HepG2 (cell line): ENCODE measurements at regions not wholly inside any gene's neighbourhood (a gene's known extent, or its start where the extent isn't known, plus 50 kb on each side); places are given as distances from the start of the nearest gene placed in this dataset.

ENCODE experiments used
- ATAC-seq: fragments of 200-7000 bp; cut with Tn5 transposase; 3 replicates; pipeline ENCODE4 v1.9.1; 2020; ENCODE audit warnings: mild to moderate bottlenecking, moderate library complexity
- BruUV-seq: library from RNA; stranded (reverse); fragments of 400-500 nt; replicated peaks from 2 replicates; lab custom pipeline; 2021; lab: Mats Ljungman, UMichigan
- CTCF ChIA-PET: fragments of 300-600 bp; formaldehyde crosslinking; extraction: SDS; loops from one replicate; lab custom pipeline; 2021; ENCODE audit warnings: low total read pairs, inconsistent platforms, low intra/inter-chr PET ratio; lab: Yijun Ruan, JAX
- POLR2A ChIA-PET: fragments of 350-600 bp; sonication (Branson Sonifier 250); formaldehyde crosslinking; loops from one replicate; lab custom pipeline; 2020; ENCODE audit warnings: antibody characterized with exemption, inconsistent platforms; lab: Yijun Ruan, JAX
- DNase-seq: peaks from one replicate; pipeline ENCODE4 v3.0.0-alpha.2; 2015; ENCODE audit warnings: low spot score
- FAIRE-seq: peaks from 3 replicates; lab custom pipeline; 2011; peaks lifted over from hg19 to GRCh38; lab: Jason Lieb, UNC
- H2AFZ ChIP-seq: one replicate; pipeline ENCODE4 v1.6.1; 2011; ENCODE audit warnings: low read length, inconsistent platforms
- H3K27ac ChIP-seq: fragments of 300-600 bp; 3 replicates; pipeline ENCODE4 v1.8.0; 2011; ENCODE audit warnings: mixed run types, mild to moderate bottlenecking, mixed read lengths, low read length, inconsistent platforms; ENCODE audit not compliant: insufficient read depth; ENCODE audit errors: extremely low read length
- H3K27me3 ChIP-seq, 2 experiments: fragments of 200-600 bp in 1 of 2; 2 replicates in 1 of 2; 3 replicates in 1 of 2; pipeline versions ENCODE4 v1.6.0 to v1.8.0; 2011; ENCODE audit warnings: low read length in 2 of 2, mild to moderate bottlenecking in 2 of 2, moderate library complexity in 2 of 2, inconsistent platforms in 1 of 2; ENCODE audit not compliant: insufficient read depth in 2 of 2, control insufficient read depth in 1 of 2
- H3K36me3 ChIP-seq, 2 experiments: fragments of 200-600 bp in 1 of 2; replicated peaks in 1 of 2; 2 replicates in 1 of 2; 3 replicates in 1 of 2; pipeline versions ENCODE4 v1.5.1 to v1.8.0; 2011; ENCODE audit warnings: low read length in 2 of 2, inconsistent platforms in 1 of 2; ENCODE audit not compliant: insufficient read depth in 2 of 2, control insufficient read depth in 1 of 2
- H3K4me1 ChIP-seq: 2 replicates; pipeline ENCODE4 v1.5.1; 2012; ENCODE audit warnings: low read length, inconsistent platforms; ENCODE audit not compliant: insufficient read depth
- H3K4me2 ChIP-seq: 2 replicates; pipeline ENCODE4 v1.6.0; 2011; ENCODE audit warnings: low read depth, low read length, inconsistent platforms
- H3K4me3 ChIP-seq, 3 experiments: fragments of 200-600 bp in 1 of 3; sonication (generic), shearing (Covaris generic) in 1 of 3; replicated peaks in 1 of 3; 2 replicates each; pipeline ENCODE4 v1.5.1; 2011 to 2016; ENCODE audit warnings: low read length in 3 of 3, inconsistent platforms in 2 of 3, low read depth in 2 of 3, mild to moderate bottlenecking in 2 of 3, control low read depth in 1 of 3, mixed read lengths in 1 of 3; ENCODE audit not compliant: insufficient read depth in 1 of 3
- H3K79me2 ChIP-seq: one replicate; pipeline ENCODE4 v1.6.1; 2011; ENCODE audit warnings: low read length, inconsistent platforms; ENCODE audit not compliant: insufficient read depth
- H3K9ac ChIP-seq: 2 replicates; pipeline ENCODE4 v1.6.0; 2011; ENCODE audit warnings: mild to moderate bottlenecking, low read depth, low read length, inconsistent platforms; ENCODE audit not compliant: insufficient read depth
- H3K9me3 ChIP-seq: 2 replicates; pipeline ENCODE4 v1.5.1; 2012; ENCODE audit warnings: mild to moderate bottlenecking, low read length
- H4K20me1 ChIP-seq: 2 replicates; pipeline ENCODE4 v1.6.0; 2011; ENCODE audit warnings: inconsistent platforms, mild to moderate bottlenecking, low read length, moderate library complexity; ENCODE audit not compliant: insufficient read depth
- CEBPB ChIP-seq: IDR thresholded peaks from 2 replicates; pipeline ENCODE4 v1.6.1; 2011; ENCODE audit warnings: low read depth, low read length, improper control_type of control experiment, borderline replicate concordance
- KMT2B ChIP-seq: IDR thresholded peaks from 2 replicates; pipeline ENCODE4 v1.6.1; 2016; ENCODE audit warnings: missing genetic modification reagents, missing compliant biosample characterization
- NR2C2 ChIP-seq: sonication (generic); formaldehyde crosslinking; IDR thresholded peaks from 2 replicates; pipeline ENCODE4 v1.4.0; 2020; ENCODE audit warnings: missing genetic modification reagents, mild to moderate bottlenecking, moderate library complexity, borderline replicate concordance
- ZNF121 ChIP-seq: sonication (generic); formaldehyde crosslinking; IDR thresholded peaks from 2 replicates; pipeline ENCODE4 v1.5.0; 2020; ENCODE audit warnings: mild to moderate bottlenecking, missing genetic modification reagents
- ZNF556 ChIP-seq: sonication (generic); formaldehyde crosslinking; IDR thresholded peaks from 2 replicates; pipeline ENCODE4 v1.4.0; 2020; ENCODE audit warnings: mild to moderate bottlenecking, missing genetic modification reagents, borderline replicate concordance
- ZNF776 ChIP-seq: sonication (generic); formaldehyde crosslinking; IDR thresholded peaks from 2 replicates; pipeline ENCODE4 v1.4.0; 2020; ENCODE audit warnings: mild to moderate bottlenecking, missing genetic modification reagents
- WGBS: methylation state at CpG from one replicate; pipeline ENCODE4 v1.1.6; 2017; ENCODE audit warnings: low lambda C conversion rate; 5-methylcytosine and 5-hydroxymethylcytosine counted together
- in situ Hi-C: cut with HindIII; loops from 2 replicates; pipeline ENCODE4 v1.10.0; 2017; ENCODE audit warnings: low pct_unique_long_range_greater_than_20kb; ENCODE audit not compliant: extremely low pct_ligation_motif_present
- intact Hi-C: fragments of 100-400 bp; cut with micrococcal nuclease; formaldehyde crosslinking; loops from one replicate; pipeline ENCODE4 v1.10.0; 2022; ENCODE audit not compliant: unreplicated experiment
- TF ChIP-seq, protein P1 (sequence below): sonication (generic); formaldehyde crosslinking; IDR thresholded peaks from 2 replicates; pipeline ENCODE4 v1.9.0; 2021; ENCODE audit warnings: mild to moderate bottlenecking, missing genetic modification reagents
- TF ChIP-seq, protein P2 (sequence below): sonication (generic); formaldehyde crosslinking; IDR thresholded peaks from 2 replicates; pipeline ENCODE4 v1.8.1; 2022; ENCODE audit warnings: low read depth, mild to moderate bottlenecking, missing genetic modification reagents

DNA sequence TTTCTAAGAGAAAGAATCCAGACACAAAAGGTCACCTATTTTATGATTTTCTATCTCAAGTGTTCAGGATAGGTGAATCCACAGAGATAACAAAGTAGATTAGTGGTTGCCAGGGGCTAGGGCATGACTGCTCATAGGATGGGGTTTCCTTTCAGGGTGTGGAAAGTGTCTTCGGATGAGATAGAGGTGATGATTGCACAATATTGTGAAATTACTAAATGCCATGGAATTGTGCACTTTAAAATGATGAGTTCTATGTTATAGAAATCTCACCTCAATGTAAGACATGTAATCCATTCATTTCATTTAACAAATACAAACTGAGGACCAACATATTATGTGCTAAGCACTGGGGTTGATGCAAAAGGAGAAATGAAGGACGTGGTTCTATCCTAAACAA, 76.4 kb upstream of the GALNT17 start:
- 0% methylated on average over 2 of the region's 2 CpGs for WGBS

DNA sequence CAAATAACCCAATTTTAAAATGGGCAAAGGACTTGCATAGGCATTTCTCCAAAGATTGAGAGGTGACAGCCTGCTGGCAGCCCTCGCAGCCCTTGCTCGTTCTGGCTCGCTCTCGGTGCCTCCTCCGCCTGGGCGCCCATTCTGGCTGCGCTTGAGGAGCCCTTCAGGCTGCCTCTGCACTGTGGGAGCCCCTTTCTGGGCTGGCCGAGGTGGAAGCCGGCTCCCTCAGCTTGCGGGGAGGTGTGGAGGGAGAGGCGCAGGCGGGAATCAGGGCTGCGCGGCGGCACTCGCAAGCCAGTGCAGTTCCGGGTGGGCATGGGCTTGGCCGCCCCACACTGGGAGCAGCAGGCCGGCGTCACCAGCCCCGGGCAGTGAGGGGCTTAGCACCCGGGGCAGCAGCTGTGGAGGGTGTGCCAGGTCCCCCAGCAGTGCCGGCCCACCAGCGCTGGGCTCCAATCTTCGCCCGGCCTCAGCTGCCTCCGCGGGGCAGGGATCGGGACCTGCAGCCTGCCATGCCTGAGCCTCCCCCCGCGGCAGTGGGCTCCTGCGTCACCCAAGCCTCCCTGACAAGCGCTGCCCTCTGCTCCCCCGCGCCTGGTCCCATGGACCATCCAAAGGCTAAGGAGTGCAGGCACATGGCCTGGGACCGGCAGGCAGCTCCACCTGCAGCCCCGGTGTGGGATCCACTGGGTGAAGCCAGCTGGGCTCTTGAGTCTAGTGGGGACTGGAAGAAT, 54.0 kb upstream of the GALNT17 start:
- no peaks in the 10 kb centered on the region for H4K20me1 ChIP-seq
- DNase-seq (no peak), FAIRE-seq (no peak)
- no peak for TF ChIP-seq NR2C2 (CRISPR knock-in tag)
- no peak for TF ChIP-seq ZNF556 (CRISPR knock-in tag)
- TF ChIP-seq, protein P1, sequence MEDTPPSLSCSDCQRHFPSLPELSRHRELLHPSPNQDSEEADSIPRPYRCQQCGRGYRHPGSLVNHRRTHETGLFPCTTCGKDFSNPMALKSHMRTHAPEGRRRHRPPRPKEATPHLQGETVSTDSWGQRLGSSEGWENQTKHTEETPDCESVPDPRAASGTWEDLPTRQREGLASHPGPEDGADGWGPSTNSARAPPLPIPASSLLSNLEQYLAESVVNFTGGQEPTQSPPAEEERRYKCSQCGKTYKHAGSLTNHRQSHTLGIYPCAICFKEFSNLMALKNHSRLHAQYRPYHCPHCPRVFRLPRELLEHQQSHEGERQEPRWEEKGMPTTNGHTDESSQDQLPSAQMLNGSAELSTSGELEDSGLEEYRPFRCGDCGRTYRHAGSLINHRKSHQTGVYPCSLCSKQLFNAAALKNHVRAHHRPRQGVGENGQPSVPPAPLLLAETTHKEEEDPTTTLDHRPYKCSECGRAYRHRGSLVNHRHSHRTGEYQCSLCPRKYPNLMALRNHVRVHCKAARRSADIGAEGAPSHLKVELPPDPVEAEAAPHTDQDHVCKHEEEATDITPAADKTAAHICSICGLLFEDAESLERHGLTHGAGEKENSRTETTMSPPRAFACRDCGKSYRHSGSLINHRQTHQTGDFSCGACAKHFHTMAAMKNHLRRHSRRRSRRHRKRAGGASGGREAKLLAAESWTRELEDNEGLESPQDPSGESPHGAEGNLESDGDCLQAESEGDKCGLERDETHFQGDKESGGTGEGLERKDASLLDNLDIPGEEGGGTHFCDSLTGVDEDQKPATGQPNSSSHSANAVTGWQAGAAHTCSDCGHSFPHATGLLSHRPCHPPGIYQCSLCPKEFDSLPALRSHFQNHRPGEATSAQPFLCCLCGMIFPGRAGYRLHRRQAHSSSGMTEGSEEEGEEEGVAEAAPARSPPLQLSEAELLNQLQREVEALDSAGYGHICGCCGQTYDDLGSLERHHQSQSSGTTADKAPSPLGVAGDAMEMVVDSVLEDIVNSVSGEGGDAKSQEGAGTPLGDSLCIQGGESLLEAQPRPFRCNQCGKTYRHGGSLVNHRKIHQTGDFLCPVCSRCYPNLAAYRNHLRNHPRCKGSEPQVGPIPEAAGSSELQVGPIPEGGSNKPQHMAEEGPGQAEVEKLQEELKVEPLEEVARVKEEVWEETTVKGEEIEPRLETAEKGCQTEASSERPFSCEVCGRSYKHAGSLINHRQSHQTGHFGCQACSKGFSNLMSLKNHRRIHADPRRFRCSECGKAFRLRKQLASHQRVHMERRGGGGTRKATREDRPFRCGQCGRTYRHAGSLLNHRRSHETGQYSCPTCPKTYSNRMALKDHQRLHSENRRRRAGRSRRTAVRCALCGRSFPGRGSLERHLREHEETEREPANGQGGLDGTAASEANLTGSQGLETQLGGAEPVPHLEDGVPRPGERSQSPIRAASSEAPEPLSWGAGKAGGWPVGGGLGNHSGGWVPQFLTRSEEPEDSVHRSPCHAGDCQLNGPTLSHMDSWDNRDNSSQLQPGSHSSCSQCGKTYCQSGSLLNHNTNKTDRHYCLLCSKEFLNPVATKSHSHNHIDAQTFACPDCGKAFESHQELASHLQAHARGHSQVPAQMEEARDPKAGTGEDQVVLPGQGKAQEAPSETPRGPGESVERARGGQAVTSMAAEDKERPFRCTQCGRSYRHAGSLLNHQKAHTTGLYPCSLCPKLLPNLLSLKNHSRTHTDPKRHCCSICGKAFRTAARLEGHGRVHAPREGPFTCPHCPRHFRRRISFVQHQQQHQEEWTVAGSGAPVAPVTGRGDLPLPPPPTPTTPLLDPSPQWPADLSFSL: no peak
- no peak for TF ChIP-seq ZNF121 (CRISPR knock-in tag)
- TF ChIP-seq, protein P2, sequence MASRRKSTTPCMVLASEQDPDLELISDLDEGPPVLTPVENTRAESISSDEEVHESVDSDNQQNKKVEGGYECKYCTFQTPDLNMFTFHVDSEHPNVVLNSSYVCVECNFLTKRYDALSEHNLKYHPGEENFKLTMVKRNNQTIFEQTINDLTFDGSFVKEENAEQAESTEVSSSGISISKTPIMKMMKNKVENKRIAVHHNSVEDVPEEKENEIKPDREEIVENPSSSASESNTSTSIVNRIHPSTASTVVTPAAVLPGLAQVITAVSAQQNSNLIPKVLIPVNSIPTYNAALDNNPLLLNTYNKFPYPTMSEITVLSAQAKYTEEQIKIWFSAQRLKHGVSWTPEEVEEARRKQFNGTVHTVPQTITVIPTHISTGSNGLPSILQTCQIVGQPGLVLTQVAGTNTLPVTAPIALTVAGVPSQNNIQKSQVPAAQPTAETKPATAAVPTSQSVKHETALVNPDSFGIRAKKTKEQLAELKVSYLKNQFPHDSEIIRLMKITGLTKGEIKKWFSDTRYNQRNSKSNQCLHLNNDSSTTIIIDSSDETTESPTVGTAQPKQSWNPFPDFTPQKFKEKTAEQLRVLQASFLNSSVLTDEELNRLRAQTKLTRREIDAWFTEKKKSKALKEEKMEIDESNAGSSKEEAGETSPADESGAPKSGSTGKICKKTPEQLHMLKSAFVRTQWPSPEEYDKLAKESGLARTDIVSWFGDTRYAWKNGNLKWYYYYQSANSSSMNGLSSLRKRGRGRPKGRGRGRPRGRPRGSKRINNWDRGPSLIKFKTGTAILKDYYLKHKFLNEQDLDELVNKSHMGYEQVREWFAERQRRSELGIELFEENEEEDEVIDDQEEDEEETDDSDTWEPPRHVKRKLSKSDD (CRISPR knock-in tag): no peak
- no peak for TF ChIP-seq KMT2B (CRISPR knock-in tag)

More for the DNA sequence above, 76.4 kb upstream of the GALNT17 start:
- Histone ChIP-seq H3K4me1 (no peaks in the 10 kb centered on the region), H3K9ac (no peak overlapping the region), H3K36me3 (no peaks in the 10 kb centered on the region), H3K4me2 (no peak overlapping the region), H3K9me3 (peaks cover 28% of the 10 kb centered on the region), H2AFZ (no peak overlapping the region), H3K27ac (no peak overlapping the region), H3K27me3 (no peaks in the 10 kb centered on the region), H4K20me1 (no peaks in the 10 kb centered on the region)
- in situ Hi-C loops: no loop called here
- ChIA-PET CTCF (no interaction called here), POLR2A (no interaction called here)
- DNase-seq (no peak), ATAC-seq (no peak), FAIRE-seq (no peak)
- TF ChIP-seq CEBPB (peak; percentile 82), ZNF776 (CRISPR knock-in tag) (no peak)
- TF ChIP-seq, all 625 proteins: peak for 1
- no peaks in the 10 kb centered on the region for H3K79me2 ChIP-seq
- BruUV-seq: no TSS peak
- intact Hi-C loops: no loop called here
- no peak overlapping the region for H3K4me3 ChIP-seq

More for the DNA sequence above, 54.0 kb upstream of the GALNT17 start:
- Histone ChIP-seq H3K4me3 (no peak overlapping the region), H3K36me3 (no peaks in the 10 kb centered on the region), H3K9ac (no peak overlapping the region), H3K79me2 (no peaks in the 10 kb centered on the region), H3K4me1 (no peaks in the 10 kb centered on the region), H3K4me2 (no peak overlapping the region), H2AFZ (no peak overlapping the region), H3K27ac (no peak overlapping the region), H3K27me3 (no peaks in the 10 kb centered on the region), H3K9me3 (no peaks in the 10 kb centered on the region)
- ATAC-seq: no peak
- POLR2A ChIA-PET: no interaction called here
- intact Hi-C loops: no loop called here
- in situ Hi-C loops: no loop called here
- BruUV-seq: no TSS peak
- WGBS: 63% methylated on average over 3 of the region's 37 CpGs
- CTCF ChIA-PET: no interaction called here
